Endothelial cell of umbilical vein (primary cell): ENCODE measurements at regions not wholly inside any gene's neighbourhood (a gene's known extent, or its start where the extent isn't known, plus 50 kb on each side); places are given as distances from the start of the nearest gene placed in this dataset.

Experiments used
- JUN ChIP-seq: IDR thresholded peaks from 2 replicates; pipeline ENCODE4 v1.6.1; 2011; ENCODE audit warnings: borderline replicate concordance, low read depth; ENCODE audit not compliant: insufficient read length, insufficient read depth
- POLR2AphosphoS5 ChIP-seq: IDR thresholded peaks from 2 replicates; pipeline ENCODE4 v1.6.1; 2012; ENCODE audit warnings: low read depth, mild to moderate bottlenecking, control low read depth, low read length, moderate library complexity; ENCODE audit not compliant: insufficient read depth
- TF ChIP-seq, protein P1 (sequence below), 2 donors: IDR thresholded peaks; 1 replicate in 1 of 2; 2 replicates in 1 of 2; pipeline ENCODE4 v1.5.1; 2011; ENCODE audit warnings: low read length in 2 of 2, mild to moderate bottlenecking in 2 of 2, moderate library complexity in 2 of 2, control low read depth in 1 of 2, inconsistent platforms in 1 of 2, low read depth in 1 of 2; ENCODE audit not compliant: insufficient read depth in 1 of 2; ENCODE audit errors: extremely low read depth in 1 of 2

DNA sequence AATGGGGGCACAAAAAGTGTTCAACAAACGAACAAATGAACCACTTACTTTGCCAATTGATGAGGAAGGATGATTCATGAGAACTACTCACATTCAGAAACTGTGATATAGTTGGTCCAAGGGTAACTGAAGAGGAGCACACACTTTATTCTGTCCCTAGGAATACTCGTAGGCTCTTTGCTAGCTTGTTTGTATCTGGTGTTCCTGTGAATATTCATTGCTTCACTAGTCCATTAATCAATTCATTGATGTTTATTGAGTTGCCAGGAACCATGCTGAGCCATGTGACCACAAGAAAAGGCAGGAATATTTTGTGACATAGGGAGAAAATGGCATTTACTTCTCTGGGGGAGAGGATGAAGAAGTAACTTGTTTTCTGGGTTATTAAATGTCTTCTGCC, 338.3 kb downstream of the IL20RB start:
- TF ChIP-seq POLR2AphosphoS5 (no peak), JUN (no peak)
- TF ChIP-seq, protein P1, sequence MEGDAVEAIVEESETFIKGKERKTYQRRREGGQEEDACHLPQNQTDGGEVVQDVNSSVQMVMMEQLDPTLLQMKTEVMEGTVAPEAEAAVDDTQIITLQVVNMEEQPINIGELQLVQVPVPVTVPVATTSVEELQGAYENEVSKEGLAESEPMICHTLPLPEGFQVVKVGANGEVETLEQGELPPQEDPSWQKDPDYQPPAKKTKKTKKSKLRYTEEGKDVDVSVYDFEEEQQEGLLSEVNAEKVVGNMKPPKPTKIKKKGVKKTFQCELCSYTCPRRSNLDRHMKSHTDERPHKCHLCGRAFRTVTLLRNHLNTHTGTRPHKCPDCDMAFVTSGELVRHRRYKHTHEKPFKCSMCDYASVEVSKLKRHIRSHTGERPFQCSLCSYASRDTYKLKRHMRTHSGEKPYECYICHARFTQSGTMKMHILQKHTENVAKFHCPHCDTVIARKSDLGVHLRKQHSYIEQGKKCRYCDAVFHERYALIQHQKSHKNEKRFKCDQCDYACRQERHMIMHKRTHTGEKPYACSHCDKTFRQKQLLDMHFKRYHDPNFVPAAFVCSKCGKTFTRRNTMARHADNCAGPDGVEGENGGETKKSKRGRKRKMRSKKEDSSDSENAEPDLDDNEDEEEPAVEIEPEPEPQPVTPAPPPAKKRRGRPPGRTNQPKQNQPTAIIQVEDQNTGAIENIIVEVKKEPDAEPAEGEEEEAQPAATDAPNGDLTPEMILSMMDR (IDR thresholded peaks at IDR 0.05; ENCODE audit: extremely low read depth in 1 of 2, insufficient read depth in 1 of 2, low read depth in 1 of 2, low read length in 2 of 2), result no peak
